ENCODE measurements at regions not wholly inside any gene's neighbourhood (a gene's known extent, or its start where the extent isn't known, plus 50 kb on each side); places are given as distances from the start of the nearest gene placed in this dataset.

GRCh38 chr2:103875531-103875930, 978.4 kb upstream of the POU3F3 start:
- TF ChIP-seq CTCF (IDR thresholded peaks at IDR 0.05) (no peak), CHD2 (IDR thresholded peaks at IDR 0.05; ENCODE audit: low read length, partially characterized antibody) (no peak), REST (IDR thresholded peaks at IDR 0.05; ENCODE audit: low read depth, low read length) (no peak), SIN3A (IDR thresholded peaks at IDR 0.05; ENCODE audit: borderline replicate concordance, low read depth, low read length) (no peak), JUND (IDR thresholded peaks at IDR 0.05) (no peak), GABPA (IDR thresholded peaks at IDR 0.05; ENCODE audit: low read depth) (no peak), TAF1 (IDR thresholded peaks at IDR 0.05; ENCODE audit: borderline replicate concordance, low read depth, low read length) (no peak), EP300 (IDR thresholded peaks at IDR 0.05; ENCODE audit: borderline replicate concordance in 1 of 2, low read depth in 1 of 2, low read length in 1 of 2) (no peak), YY1 (IDR thresholded peaks at IDR 0.05; ENCODE audit: low read depth) (no peak), RFX5 (IDR thresholded peaks at IDR 0.05; ENCODE audit: low read length) (no peak), POLR2AphosphoS5 (IDR thresholded peaks at IDR 0.05; ENCODE audit: low read depth, low read length) (no peak), ZBTB33 (IDR thresholded peaks at IDR 0.05; ENCODE audit: borderline replicate concordance, low read depth) (no peak), MAX (IDR thresholded peaks at IDR 0.05; ENCODE audit: low read depth) (no peak), TCF12 (IDR thresholded peaks at IDR 0.05) (no peak)
